PC-3 (cell line): ENCODE measurements at regions not wholly inside any gene's neighbourhood (a gene's known extent, or its start where the extent isn't known, plus 50 kb on each side); places are given as distances from the start of the nearest gene placed in this dataset.

Source experiments
- EZH2 ChIP-seq: fragments of 300-600 bp; sonication (generic); IDR thresholded peaks from one replicate; pipeline ENCODE4 v1.6.1; 2017; ENCODE audit warnings: antibody characterized with exemption, mild to moderate bottlenecking, low read length; ENCODE audit not compliant: unreplicated experiment
- TF ChIP-seq, protein P1 (sequence below): fragments of 300-600 bp; sonication (generic); conservative IDR thresholded peaks from 2 replicates; pipeline ENCODE4 v1.5.1; 2017; ENCODE audit warnings: antibody characterized with exemption, low read depth, mild to moderate bottlenecking, low read length

DNA sequence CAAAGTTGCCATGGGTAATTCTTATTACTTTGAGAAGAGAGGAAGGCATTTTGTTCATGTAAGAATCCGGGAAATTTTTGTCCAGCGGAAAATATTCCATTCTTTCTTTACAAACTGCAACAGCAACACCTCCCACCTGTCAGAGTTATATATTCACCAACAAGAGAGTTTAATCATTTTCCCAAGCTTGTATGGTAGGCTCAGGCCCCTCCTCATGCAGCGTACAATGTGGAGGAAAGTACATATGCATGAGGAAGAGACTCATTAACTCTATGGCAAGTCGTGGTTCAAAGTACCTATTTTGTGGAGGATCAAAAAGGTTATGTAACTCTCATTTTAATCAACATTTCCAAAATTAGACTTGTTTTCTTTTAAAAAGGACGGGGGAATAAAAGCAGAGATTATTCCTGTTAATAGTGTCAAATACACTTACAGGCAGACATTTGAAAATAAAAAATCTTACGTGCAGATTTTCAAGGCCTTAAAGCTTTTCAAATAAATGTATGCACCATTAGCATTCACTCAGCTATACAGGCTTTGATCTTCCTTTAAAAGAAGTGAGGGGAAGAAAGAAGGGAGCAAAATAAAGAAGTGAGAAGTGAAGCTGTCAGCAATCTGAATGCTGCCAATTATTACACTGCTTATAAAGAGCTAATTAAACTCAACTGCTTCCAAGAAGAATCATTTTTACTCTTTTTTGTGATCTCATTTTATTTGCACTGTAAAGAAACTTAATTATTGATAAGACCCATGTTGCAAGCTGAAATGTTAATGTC, 204.8 kb downstream of the FAT4 start:
- TF ChIP-seq, protein P1, sequence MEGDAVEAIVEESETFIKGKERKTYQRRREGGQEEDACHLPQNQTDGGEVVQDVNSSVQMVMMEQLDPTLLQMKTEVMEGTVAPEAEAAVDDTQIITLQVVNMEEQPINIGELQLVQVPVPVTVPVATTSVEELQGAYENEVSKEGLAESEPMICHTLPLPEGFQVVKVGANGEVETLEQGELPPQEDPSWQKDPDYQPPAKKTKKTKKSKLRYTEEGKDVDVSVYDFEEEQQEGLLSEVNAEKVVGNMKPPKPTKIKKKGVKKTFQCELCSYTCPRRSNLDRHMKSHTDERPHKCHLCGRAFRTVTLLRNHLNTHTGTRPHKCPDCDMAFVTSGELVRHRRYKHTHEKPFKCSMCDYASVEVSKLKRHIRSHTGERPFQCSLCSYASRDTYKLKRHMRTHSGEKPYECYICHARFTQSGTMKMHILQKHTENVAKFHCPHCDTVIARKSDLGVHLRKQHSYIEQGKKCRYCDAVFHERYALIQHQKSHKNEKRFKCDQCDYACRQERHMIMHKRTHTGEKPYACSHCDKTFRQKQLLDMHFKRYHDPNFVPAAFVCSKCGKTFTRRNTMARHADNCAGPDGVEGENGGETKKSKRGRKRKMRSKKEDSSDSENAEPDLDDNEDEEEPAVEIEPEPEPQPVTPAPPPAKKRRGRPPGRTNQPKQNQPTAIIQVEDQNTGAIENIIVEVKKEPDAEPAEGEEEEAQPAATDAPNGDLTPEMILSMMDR = no peak
- no peak for TF ChIP-seq EZH2
